ENCODE measurements at regions not wholly inside any gene's neighbourhood (a gene's known extent, or its start where the extent isn't known, plus 50 kb on each side); places are given as distances from the start of the nearest gene placed in this dataset.

GRCh38 chr2:12110481-12110880 lies 364.0 kb downstream of the LPIN1 start:
- DNase-seq (ENCODE audit: low read depth in 2 of 2), result no peak

- no peak for DNase-seq (ENCODE audit: low read depth in 2 of 2)
These were observed 367.0 kb downstream of the LPIN1 start for GRCh38 chr2:12113412-12113811.

GRCh38 chr2:12114816-12115215 lies 368.4 kb downstream of the LPIN1 start:
- no peak for DNase-seq (ENCODE audit: low read depth in 2 of 2)

- no peak for DNase-seq (ENCODE audit: low read depth in 2 of 2)
These were observed 369.9 kb downstream of the LPIN1 start for GRCh38 chr2:12116228-12116750.

GRCh38 chr2:12119841-12120240 lies 373.4 kb downstream of the LPIN1 start:
- no peak for DNase-seq (ENCODE audit: low read depth in 2 of 2)

- DNase-seq (ENCODE audit: low read depth in 2 of 2), result no peak
These were observed 374.1 kb downstream of the LPIN1 start for GRCh38 chr2:12120281-12121150.

- no peak for DNase-seq (ENCODE audit: low read depth in 2 of 2)
These were observed 378.4 kb downstream of the LPIN1 start for GRCh38 chr2:12124790-12125189.

- DNase-seq (ENCODE audit: low read depth in 2 of 2), result no peak
These were observed 379.9 kb downstream of the LPIN1 start for GRCh38 chr2:12126318-12126717.

GRCh38 chr2:12127638-12128037 lies 381.2 kb downstream of the LPIN1 start:
- no peak for DNase-seq (ENCODE audit: low read depth in 2 of 2)

- DNase-seq (ENCODE audit: low read depth in 2 of 2), result no peak
These were observed 385.5 kb downstream of the LPIN1 start for GRCh38 chr2:12131975-12132374.

- no peak for DNase-seq (ENCODE audit: low read depth in 2 of 2)
These were observed 395.3 kb downstream of the LPIN1 start for GRCh38 chr2:12141618-12142258.

GRCh38 chr2:12151716-12152115 lies 405.3 kb downstream of the LPIN1 start:
- DNase-seq (ENCODE audit: low read depth in 2 of 2), result no peak

GRCh38 chr2:12152888-12153287 lies 406.5 kb downstream of the LPIN1 start:
- no peak for DNase-seq (ENCODE audit: low read depth in 2 of 2)

GRCh38 chr2:12155303-12156051 lies 409.0 kb downstream of the LPIN1 start:
- DNase-seq (ENCODE audit: low read depth in 2 of 2), result no peak

GRCh38 chr2:12156349-12156748 lies 409.9 kb downstream of the LPIN1 start:
- no peak for DNase-seq (ENCODE audit: low read depth in 2 of 2)

- no peak for DNase-seq (ENCODE audit: low read depth in 2 of 2)
These were observed 414.7 kb downstream of the LPIN1 start for GRCh38 chr2:12161085-12161484.

- no peak for DNase-seq (ENCODE audit: low read depth in 2 of 2)
These were observed 416.1 kb downstream of the LPIN1 start for GRCh38 chr2:12162269-12163247.

GRCh38 chr2:12163866-12164265 lies 417.4 kb downstream of the LPIN1 start:
- no peak for DNase-seq (ENCODE audit: low read depth in 2 of 2)

- no peak for DNase-seq (ENCODE audit: low read depth in 2 of 2)
These were observed 418.3 kb downstream of the LPIN1 start for GRCh38 chr2:12164689-12165088.

GRCh38 chr2:12167525-12168317 lies 421.3 kb downstream of the LPIN1 start:
- DNase-seq (ENCODE audit: low read depth in 2 of 2), result no peak
